B cell (primary cell): ENCODE measurements at regions not wholly inside any gene's neighbourhood (a gene's known extent, or its start where the extent isn't known, plus 50 kb on each side); places are given as distances from the start of the nearest gene placed in this dataset.
"Not testable (repeated sequence)": the region's sequence is repeated elsewhere in the genome, so short reads cannot be mapped to it uniquely, and the experiment has no call there.

Experiments
- CTCF ChIP-seq: fragments of 200-600 bp; IDR thresholded peaks from one replicate; pipeline ENCODE4 v1.8.0; 2022; ENCODE audit warnings: antibody characterized with exemption, mild to moderate bottlenecking
- EZH2 ChIP-seq: IDR thresholded peaks from 2 replicates; pipeline ENCODE4 v1.6.1; 2012; ENCODE audit warnings: borderline replicate concordance, low read depth, mild to moderate bottlenecking, moderate library complexity, low read length; ENCODE audit not compliant: insufficient read depth, poor library complexity, severe bottlenecking

GRCh38 chr21:6474250-6474968 lies 4047.0 kb upstream of the TPTE start:
- TF ChIP-seq EZH2, CTCF: not testable (repeated sequence)
